Left lung (tissue), 4 donors: ENCODE measurements at regions not wholly inside any gene's neighbourhood (a gene's known extent, or its start where the extent isn't known, plus 50 kb on each side); places are given as distances from the start of the nearest gene placed in this dataset.

ENCODE experiments used
- ATAC-seq: fragments of 200-7000 bp; cut with Tn5 transposase; one replicate; pipeline ENCODE4 v1.9.1; 2020; ENCODE audit warnings: moderate library complexity
- DNase-seq, 4 donors: peaks; one replicate each; pipeline ENCODE4 v3.0.0-alpha.2; 2013 to 2020
- H3K27ac ChIP-seq, 2 donors: fragments of 200-600 bp; sonication (generic) in 1 of 2; one replicate each; pipeline versions ENCODE4 v1.5.0 to v1.8.0; 2020 to 2021
- H3K27me3 ChIP-seq, 2 donors: fragments of 200-600 bp; sonication (generic) in 1 of 2; one replicate each; pipeline versions ENCODE4 v1.5.0 to v1.8.0; 2020 to 2021
- H3K36me3 ChIP-seq, 2 donors: fragments of 200-600 bp; sonication (generic) in 1 of 2; one replicate each; pipeline versions ENCODE4 v1.5.0 to v1.8.0; 2020 to 2021
- H3K4me1 ChIP-seq, 2 donors: fragments of 200-600 bp; one replicate each; pipeline ENCODE4 v1.8.0; 2021
- H3K4me3 ChIP-seq, 2 donors: fragments of 200-600 bp; sonication (generic) in 1 of 2; one replicate each; pipeline versions ENCODE4 v1.5.0 to v1.8.0; 2020 to 2021; ENCODE audit warnings: mild to moderate bottlenecking in 1 of 2
- H3K9me3 ChIP-seq, 2 donors: fragments of 200-600 bp; sonication (generic) in 1 of 2; one replicate each; pipeline versions ENCODE4 v1.5.0 to v1.8.0; 2020 to 2021
- intact Hi-C, 2 donors: fragments of 100-400 bp; cut with DNase I; formaldehyde crosslinking; loops; one replicate each; pipeline versions ENCODE4 v1.11.2 to v1.14.2; 2022
- TF ChIP-seq, protein P1 (sequence below), 2 donors: fragments of 200-600 bp; sonication (generic) in 1 of 2; IDR thresholded peaks; one replicate each; pipeline versions ENCODE4 v1.5.0 to v1.8.0; 2021; ENCODE audit warnings: antibody characterized with exemption in 2 of 2
- donor health status: DM: no; HTN: yes; CAD: no.
- donor health status: DM: no; HTN: no; CAD: no.

- Histone ChIP-seq H3K27ac (no peak overlapping the region), H3K27me3 (no peaks in the 10 kb centered on the region), H3K36me3 (no peaks in the 10 kb centered on the region), H3K4me1 (no peaks in the 10 kb centered on the region), H3K4me3 (no peak overlapping the region), H3K9me3 (no peaks in the 10 kb centered on the region)
- DNase-seq (no peak), ATAC-seq (no peak)
- TF ChIP-seq, protein P1, sequence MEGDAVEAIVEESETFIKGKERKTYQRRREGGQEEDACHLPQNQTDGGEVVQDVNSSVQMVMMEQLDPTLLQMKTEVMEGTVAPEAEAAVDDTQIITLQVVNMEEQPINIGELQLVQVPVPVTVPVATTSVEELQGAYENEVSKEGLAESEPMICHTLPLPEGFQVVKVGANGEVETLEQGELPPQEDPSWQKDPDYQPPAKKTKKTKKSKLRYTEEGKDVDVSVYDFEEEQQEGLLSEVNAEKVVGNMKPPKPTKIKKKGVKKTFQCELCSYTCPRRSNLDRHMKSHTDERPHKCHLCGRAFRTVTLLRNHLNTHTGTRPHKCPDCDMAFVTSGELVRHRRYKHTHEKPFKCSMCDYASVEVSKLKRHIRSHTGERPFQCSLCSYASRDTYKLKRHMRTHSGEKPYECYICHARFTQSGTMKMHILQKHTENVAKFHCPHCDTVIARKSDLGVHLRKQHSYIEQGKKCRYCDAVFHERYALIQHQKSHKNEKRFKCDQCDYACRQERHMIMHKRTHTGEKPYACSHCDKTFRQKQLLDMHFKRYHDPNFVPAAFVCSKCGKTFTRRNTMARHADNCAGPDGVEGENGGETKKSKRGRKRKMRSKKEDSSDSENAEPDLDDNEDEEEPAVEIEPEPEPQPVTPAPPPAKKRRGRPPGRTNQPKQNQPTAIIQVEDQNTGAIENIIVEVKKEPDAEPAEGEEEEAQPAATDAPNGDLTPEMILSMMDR (IDR thresholded peaks at IDR 0.05): no peak
- intact Hi-C loops: no loop called here
Observed at GRCh38 chr3:19093084-19093483, 55.2 kb upstream of the KCNH8 start.

DNA sequence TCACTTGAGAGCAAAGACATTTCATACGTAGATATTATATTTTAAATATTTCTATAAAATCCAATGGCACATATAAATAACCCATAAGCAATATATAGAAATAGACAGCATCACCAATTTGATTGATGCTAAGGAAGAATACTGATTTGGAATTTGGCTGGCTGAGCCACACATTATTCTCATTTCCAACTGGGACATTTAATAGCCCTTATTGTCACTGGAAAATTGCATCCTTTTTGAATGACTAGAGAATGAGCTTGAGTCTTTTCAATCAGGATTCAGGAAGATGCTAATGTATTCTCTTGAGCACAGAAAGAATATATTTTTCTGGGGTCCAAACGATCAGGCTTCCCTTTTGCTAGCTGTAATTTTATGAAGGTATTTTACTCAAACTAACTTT is 70.9 kb upstream of the KCNH8 start:
- ATAC-seq (no peak), DNase-seq (no peak)
- no peaks in the 10 kb centered on the region for H3K9me3 ChIP-seq
- H3K36me3 ChIP-seq: no peaks in the 10 kb centered on the region
- TF ChIP-seq, protein P1 (IDR thresholded peaks at IDR 0.05): no peak
- no peak overlapping the region for H3K27ac ChIP-seq
- H3K27me3 ChIP-seq: no peaks in the 10 kb centered on the region
- H3K4me1 ChIP-seq: no peaks in the 10 kb centered on the region
- no peak overlapping the region for H3K4me3 ChIP-seq
- intact Hi-C loops: no loop called here

DNA sequence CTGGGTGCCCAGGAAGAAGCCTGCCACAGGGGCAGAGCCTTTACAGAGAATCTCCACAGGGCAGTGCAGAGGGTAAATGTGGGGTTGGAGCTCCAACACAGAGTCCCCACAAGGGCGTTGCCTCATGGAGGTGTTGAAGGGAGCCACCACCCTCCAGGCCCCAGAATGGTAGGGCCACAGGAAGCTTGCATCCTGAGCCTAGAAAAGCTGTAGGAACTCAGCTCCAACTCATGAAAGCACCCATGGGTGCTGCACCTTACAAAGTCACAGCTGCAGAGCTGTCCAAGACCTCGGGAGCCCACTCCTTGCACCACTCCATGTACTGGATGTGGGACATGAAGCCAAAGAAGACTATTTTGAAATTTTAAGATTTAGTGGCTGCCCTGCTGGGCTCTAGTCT is 73.3 kb upstream of the KCNH8 start:
- Histone ChIP-seq H3K4me1 (no peaks in the 10 kb centered on the region), H3K27ac (no peak overlapping the region), H3K27me3 (no peaks in the 10 kb centered on the region), H3K4me3 (no peak overlapping the region), H3K36me3 (no peaks in the 10 kb centered on the region), H3K9me3 (no peaks in the 10 kb centered on the region)
- ATAC-seq (no peak), DNase-seq (no peak)
- intact Hi-C loops: no loop called here
- TF ChIP-seq, protein P1 (IDR thresholded peaks at IDR 0.05): no peak

DNA sequence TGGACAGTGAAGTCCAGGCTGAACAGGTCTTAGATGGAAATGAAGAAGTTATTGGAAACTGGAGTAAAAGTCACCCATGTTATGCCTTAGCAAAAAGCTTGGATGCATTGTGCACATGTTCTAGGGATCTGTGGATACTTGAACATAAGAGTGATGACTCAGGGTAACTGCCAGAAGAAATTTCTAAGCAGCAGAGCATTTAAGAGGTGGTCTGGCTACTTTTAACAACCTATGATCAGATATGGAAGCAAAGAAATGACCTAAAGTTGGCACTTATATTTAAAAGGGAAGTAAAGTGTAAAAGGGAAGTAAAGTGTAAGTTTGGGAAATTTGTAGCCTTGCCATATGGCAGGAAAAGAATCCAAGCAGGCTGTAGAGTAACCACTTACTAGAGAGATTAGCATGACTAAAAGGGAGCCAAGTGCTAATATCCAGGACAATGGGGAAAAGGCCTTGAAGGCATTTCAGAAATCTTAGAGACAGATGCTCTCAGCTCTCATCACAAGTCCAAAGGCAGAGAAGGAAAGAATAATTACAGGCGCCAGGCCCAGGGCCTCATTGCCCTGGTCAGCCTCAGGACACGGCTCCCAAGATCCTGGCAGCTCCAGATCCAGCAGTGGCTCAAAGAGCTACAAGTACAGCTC is 73.9 kb upstream of the KCNH8 start:
- no peaks in the 10 kb centered on the region for H3K27me3 ChIP-seq
- DNase-seq: no peak
- no peaks in the 10 kb centered on the region for H3K36me3 ChIP-seq
- H3K4me3 ChIP-seq: no peak overlapping the region
- intact Hi-C loops: no loop called here
- no peaks in the 10 kb centered on the region for H3K4me1 ChIP-seq
- no peak overlapping the region for H3K27ac ChIP-seq
- no peaks in the 10 kb centered on the region for H3K9me3 ChIP-seq
- TF ChIP-seq, protein P1 (IDR thresholded peaks at IDR 0.05): no peak
- ATAC-seq: no peak

DNA sequence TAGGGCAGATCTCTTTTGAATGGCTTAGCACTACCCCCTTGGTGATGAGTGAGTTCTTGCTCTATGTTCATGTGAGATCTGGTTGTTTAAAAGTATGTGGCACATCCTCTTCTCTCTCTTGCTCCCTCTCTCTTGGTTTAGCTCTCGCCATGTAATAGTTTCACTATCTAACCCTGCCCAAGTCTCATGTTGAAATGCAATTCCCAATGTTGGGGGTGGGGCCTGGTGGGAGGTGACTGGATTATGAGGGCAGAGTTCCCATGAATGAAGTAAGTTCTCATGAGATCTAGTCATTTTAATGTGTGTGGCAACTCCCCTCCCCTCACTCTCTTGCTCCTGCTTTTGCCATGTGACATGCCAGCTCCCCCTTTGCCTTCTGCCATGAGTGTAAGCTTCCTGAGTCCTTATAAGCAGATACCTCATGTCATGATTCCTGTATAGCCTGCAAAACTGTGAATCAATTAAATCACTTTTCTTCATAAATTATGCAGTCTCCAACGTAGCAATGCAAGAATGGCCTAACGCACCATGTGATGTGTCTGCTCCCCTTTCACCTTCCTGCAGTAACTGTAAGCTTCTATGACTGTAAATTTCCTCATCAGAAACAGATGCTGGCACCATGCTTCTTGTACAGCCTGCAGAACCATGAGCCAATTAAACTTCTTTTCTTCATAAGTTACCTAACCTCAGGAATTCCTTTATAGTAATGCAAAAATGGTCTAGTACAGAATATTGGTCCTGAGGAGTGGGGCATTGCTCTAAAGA is 74.8 kb upstream of the KCNH8 start:
- no peak overlapping the region for H3K27ac ChIP-seq
- no peaks in the 10 kb centered on the region for H3K36me3 ChIP-seq
- no peaks in the 10 kb centered on the region for H3K4me1 ChIP-seq
- TF ChIP-seq, protein P1 (IDR thresholded peaks at IDR 0.05): no peak
- intact Hi-C loops: no loop called here
- DNase-seq: no peak
- no peaks in the 10 kb centered on the region for H3K27me3 ChIP-seq
- H3K9me3 ChIP-seq: peaks cover 0 to 2% of the 10 kb centered on the region in 2 donors
- ATAC-seq: no peak
- no peak overlapping the region for H3K4me3 ChIP-seq
